CD14-positive monocyte (primary cell): ENCODE measurements at regions not wholly inside any gene's neighbourhood (a gene's known extent, or its start where the extent isn't known, plus 50 kb on each side); places are given as distances from the start of the nearest gene placed in this dataset.
"Not testable (repeated sequence)": the region's sequence is repeated elsewhere in the genome, so short reads cannot be mapped to it uniquely, and the experiment has no call there.

ENCODE experiments used
- DNase-seq, 3 donors: peaks; one replicate each; pipeline ENCODE4 v3.0.0-alpha.2; 2011 to 2022
- H2AFZ ChIP-seq: 2 replicates; pipeline ENCODE4 v1.6.0; 2012; ENCODE audit warnings: mild to moderate bottlenecking, low read depth, low read length, inconsistent platforms; ENCODE audit not compliant: insufficient read depth, poor library complexity, severe bottlenecking
- H3K27ac ChIP-seq, 2 donors: 1 replicate in 1 of 2; 2 replicates in 1 of 2; pipeline ENCODE4 v1.5.1; 2012 to 2013; ENCODE audit warnings: low read length in 2 of 2, control low read depth in 1 of 2, inconsistent platforms in 1 of 2, low read depth in 1 of 2, mild to moderate bottlenecking in 1 of 2
- H3K27me3 ChIP-seq, 2 donors: one replicate each; pipeline versions ENCODE4 v1.6.0 to v1.6.1; 2011 to 2013; ENCODE audit warnings: low read length in 2 of 2; ENCODE audit not compliant: control insufficient read depth in 2 of 2, insufficient read depth in 2 of 2
- H3K36me3 ChIP-seq, 2 donors: replicated peaks in 1 of 2; 1 replicate in 1 of 2; 2 replicates in 1 of 2; pipeline versions ENCODE4 v1.5.1 to v1.6.1; 2012 to 2013; ENCODE audit warnings: low read length in 2 of 2, control low read depth in 1 of 2, inconsistent platforms in 1 of 2, mild to moderate bottlenecking in 1 of 2; ENCODE audit not compliant: insufficient read depth in 2 of 2, control insufficient read depth in 1 of 2
- H3K4me1 ChIP-seq, 2 donors: 1 replicate in 1 of 2; 2 replicates in 1 of 2; pipeline versions ENCODE4 v1.5.1 to v1.6.1; 2012 to 2013; ENCODE audit warnings: low read length in 2 of 2, control low read depth in 1 of 2, inconsistent platforms in 1 of 2, mild to moderate bottlenecking in 1 of 2, moderate library complexity in 1 of 2; ENCODE audit not compliant: insufficient read depth in 2 of 2, control insufficient read depth in 1 of 2
- H3K4me2 ChIP-seq: replicated peaks from 2 replicates; pipeline ENCODE3; 2012; ENCODE audit warnings: low read length, moderate library complexity, mild to moderate bottlenecking; ENCODE audit not compliant: poor library complexity, severe bottlenecking; ENCODE audit errors: extremely low read depth
- H3K4me3 ChIP-seq, 3 experiments: fragments of 200-600 bp in 1 of 3; sonication (generic) in 1 of 3; replicated peaks in 1 of 3; 1 replicate in 2 of 3; 2 replicates in 1 of 3; pipeline ENCODE4 v1.5.1; 2011 to 2013; ENCODE audit warnings: low read length in 3 of 3, mild to moderate bottlenecking in 3 of 3, control low read depth in 2 of 3, low read depth in 2 of 3, inconsistent platforms in 1 of 3, moderate library complexity in 1 of 3
- H3K79me2 ChIP-seq: 2 replicates; pipeline ENCODE4 v1.6.0; 2012; ENCODE audit warnings: mild to moderate bottlenecking, control low read depth, inconsistent platforms, low read length, moderate library complexity; ENCODE audit not compliant: insufficient read depth
- H3K9ac ChIP-seq: 2 replicates; pipeline ENCODE4 v1.6.0; 2017; ENCODE audit warnings: low read length, mild to moderate bottlenecking; ENCODE audit not compliant: insufficient read depth, poor library complexity, severe bottlenecking
- H3K9me3 ChIP-seq, 2 donors: replicated peaks in 1 of 2; 1 replicate in 1 of 2; 2 replicates in 1 of 2; pipeline versions ENCODE4 v1.5.1 to v1.6.1; 2012 to 2013; ENCODE audit warnings: low read length in 2 of 2, control low read depth in 1 of 2; ENCODE audit not compliant: control insufficient read depth in 1 of 2, insufficient read depth in 1 of 2
- H4K20me1 ChIP-seq: 2 replicates; pipeline ENCODE4 v1.6.0; 2012; ENCODE audit warnings: mild to moderate bottlenecking, low read length, control low read depth, moderate library complexity; ENCODE audit not compliant: insufficient read depth
- H3K27ac Mint-ChIP-seq, 7 donors: one replicate each; pipeline ENCODE4 v1.8.0; 2020; ENCODE audit warnings: mild to moderate bottlenecking in 7 of 7, mixed read lengths in 7 of 7, moderate library complexity in 6 of 7, inconsistent platforms in 2 of 7
- H3K27me3 Mint-ChIP-seq, 3 donors: one replicate each; pipeline ENCODE4 v1.8.0; 2021 to 2022; ENCODE audit warnings: low read depth in 3 of 3, mild to moderate bottlenecking in 3 of 3, mixed read lengths in 3 of 3, moderate library complexity in 3 of 3, inconsistent platforms in 1 of 3
- H3K36me3 Mint-ChIP-seq, 2 donors: one replicate each; pipeline ENCODE4 v1.8.0; 2020; ENCODE audit warnings: mixed read lengths in 2 of 2, inconsistent platforms in 1 of 2, mild to moderate bottlenecking in 1 of 2
- H3K4me1 Mint-ChIP-seq: one replicate; pipeline ENCODE4 v1.8.0; 2020; ENCODE audit warnings: mild to moderate bottlenecking, mixed read lengths
- H3K4me3 Mint-ChIP-seq, 2 donors: one replicate each; pipeline ENCODE4 v1.8.0; 2020; ENCODE audit warnings: mild to moderate bottlenecking in 2 of 2, mixed read lengths in 2 of 2, moderate library complexity in 1 of 2
- H3K9me3 Mint-ChIP-seq, 7 donors: one replicate each; pipeline ENCODE4 v1.8.0; 2020 to 2022; ENCODE audit warnings: mixed read lengths in 7 of 7, mild to moderate bottlenecking in 6 of 7, moderate library complexity in 6 of 7, inconsistent platforms in 2 of 7
- WGBS: methylation state at CpG from one replicate; pipeline ENCODE4 v1.1.5; 2013; ENCODE audit warnings: missing lambda C conversion rate; ENCODE audit not compliant: insufficient coverage; 5-methylcytosine and 5-hydroxymethylcytosine counted together
- intact Hi-C, 2 donors: fragments of 100-400 bp; cut with micrococcal nuclease; formaldehyde crosslinking; loops; one replicate each; pipeline versions ENCODE4 v1.15.0 to v1.15.1; 2023
- TF ChIP-seq, protein P1 (sequence below): fragments of 200-600 bp; IDR thresholded peaks from one replicate; pipeline ENCODE4 v1.8.0; 2022; ENCODE audit warnings: antibody characterized with exemption, mild to moderate bottlenecking

DNA sequence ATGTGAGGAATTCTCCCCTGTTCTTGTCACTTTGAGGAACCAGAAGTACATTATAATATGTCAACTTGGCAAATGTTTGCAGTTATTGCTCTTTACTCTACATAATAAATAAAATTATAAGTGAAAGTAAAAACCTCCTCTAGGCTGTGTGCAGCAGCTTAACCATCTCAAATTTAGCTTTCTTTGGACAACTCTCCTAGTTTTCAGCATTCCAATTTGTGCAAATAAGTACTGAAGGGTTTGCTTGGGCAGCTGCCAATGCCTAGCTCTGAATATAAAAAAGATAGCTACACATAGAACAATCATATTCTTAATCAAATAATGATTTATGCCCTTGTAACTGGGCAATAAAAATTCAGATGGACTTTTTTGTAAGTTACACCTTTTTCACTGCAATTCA, 82.5 kb downstream of the GASK1B start:
- no peaks in the 10 kb centered on the region for H3K36me3 Mint-ChIP-seq
- H3K4me2 ChIP-seq, result no peak overlapping the region
- H3K79me2 ChIP-seq, result no peaks in the 10 kb centered on the region
- H3K9ac ChIP-seq, result no peak overlapping the region
- no peaks in the 10 kb centered on the region for H3K36me3 ChIP-seq
- no peak overlapping the region for H3K4me3 Mint-ChIP-seq
- no peak overlapping the region for H3K4me3 ChIP-seq
- H3K9me3 ChIP-seq, result no peaks in the 10 kb centered on the region
- intact Hi-C loops, result no loop called here
- DNase-seq, result no peak
- H3K4me1 ChIP-seq, result peaks cover 0 to 5% of the 10 kb centered on the region in 2 donors
- no peak overlapping the region for H3K27ac ChIP-seq
- TF ChIP-seq, protein P1, sequence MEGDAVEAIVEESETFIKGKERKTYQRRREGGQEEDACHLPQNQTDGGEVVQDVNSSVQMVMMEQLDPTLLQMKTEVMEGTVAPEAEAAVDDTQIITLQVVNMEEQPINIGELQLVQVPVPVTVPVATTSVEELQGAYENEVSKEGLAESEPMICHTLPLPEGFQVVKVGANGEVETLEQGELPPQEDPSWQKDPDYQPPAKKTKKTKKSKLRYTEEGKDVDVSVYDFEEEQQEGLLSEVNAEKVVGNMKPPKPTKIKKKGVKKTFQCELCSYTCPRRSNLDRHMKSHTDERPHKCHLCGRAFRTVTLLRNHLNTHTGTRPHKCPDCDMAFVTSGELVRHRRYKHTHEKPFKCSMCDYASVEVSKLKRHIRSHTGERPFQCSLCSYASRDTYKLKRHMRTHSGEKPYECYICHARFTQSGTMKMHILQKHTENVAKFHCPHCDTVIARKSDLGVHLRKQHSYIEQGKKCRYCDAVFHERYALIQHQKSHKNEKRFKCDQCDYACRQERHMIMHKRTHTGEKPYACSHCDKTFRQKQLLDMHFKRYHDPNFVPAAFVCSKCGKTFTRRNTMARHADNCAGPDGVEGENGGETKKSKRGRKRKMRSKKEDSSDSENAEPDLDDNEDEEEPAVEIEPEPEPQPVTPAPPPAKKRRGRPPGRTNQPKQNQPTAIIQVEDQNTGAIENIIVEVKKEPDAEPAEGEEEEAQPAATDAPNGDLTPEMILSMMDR, result no peak
- no peak overlapping the region for H3K27ac Mint-ChIP-seq
- no peaks in the 10 kb centered on the region for H3K27me3 ChIP-seq
- peaks cover 6% of the 10 kb centered on the region for H3K4me1 Mint-ChIP-seq
- no peaks in the 10 kb centered on the region for H4K20me1 ChIP-seq
- H2AFZ ChIP-seq, result no peak overlapping the region
- H3K9me3 Mint-ChIP-seq, result peaks cover 0 to 4% (median 0%) of the 10 kb centered on the region in 7 donors
- no peaks in the 10 kb centered on the region for H3K27me3 Mint-ChIP-seq

DNA sequence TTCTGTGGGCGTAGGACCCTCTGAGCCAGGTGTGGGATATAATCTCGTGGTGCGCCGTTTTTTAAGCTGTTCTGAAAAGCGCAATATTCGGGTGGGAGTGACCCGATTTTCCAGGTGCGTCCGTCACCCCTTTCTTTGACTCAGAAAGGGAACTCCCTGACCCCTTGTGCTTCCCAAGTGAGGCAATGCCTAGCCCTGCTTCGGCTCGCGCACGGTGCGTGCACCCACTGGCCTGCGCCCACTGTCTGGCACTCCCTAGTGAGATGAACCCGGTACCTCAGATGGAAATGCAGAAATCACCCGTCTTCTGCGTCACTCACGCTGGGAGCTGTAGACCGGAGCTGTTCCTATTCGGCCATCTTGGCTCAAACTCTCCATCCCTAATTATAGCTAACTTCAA, 82.9 kb downstream of the GASK1B start:
- H3K4me2 ChIP-seq, H3K36me3 ChIP-seq, H3K4me1 Mint-ChIP-seq, H3K4me3 ChIP-seq, H3K27me3 Mint-ChIP-seq, H3K9ac ChIP-seq, H3K9me3 ChIP-seq, H3K79me2 ChIP-seq, H3K27ac Mint-ChIP-seq, H3K36me3 Mint-ChIP-seq, H3K4me3 Mint-ChIP-seq, H3K9me3 Mint-ChIP-seq, H4K20me1 ChIP-seq, H3K4me1 ChIP-seq, H3K27me3 ChIP-seq, H3K27ac ChIP-seq, intact Hi-C loops, H2AFZ ChIP-seq, DNase-seq: not testable (repeated sequence)
- no CpG with 5 or more reads among the region's 21 CpGs for WGBS
